ENCODE measurements at regions not wholly inside any gene's neighbourhood (a gene's known extent, or its start where the extent isn't known, plus 50 kb on each side); places are given as distances from the start of the nearest gene placed in this dataset.

- Mint-ChIP-seq H3K4me3 (ENCODE audit: unreplicated experiment) (no peak overlapping the region), H3K27me3 (ENCODE audit: insufficient read depth, unreplicated experiment) (no peaks in the 10 kb centered on the region), H3K4me1 (ENCODE audit: low read depth, unreplicated experiment) (no peaks in the 10 kb centered on the region), H3K9me3 (ENCODE audit: unreplicated experiment) (no peaks in the 10 kb centered on the region), H3K27ac (ENCODE audit: unreplicated experiment) (no peak overlapping the region), H3K36me3 (ENCODE audit: insufficient read depth, unreplicated experiment) (no peaks in the 10 kb centered on the region)
- intact Hi-C loops (cut with micrococcal nuclease; ENCODE audit: unreplicated experiment): no loop called here
- Histone ChIP-seq H3K4me1 (no peaks in the 10 kb centered on the region), H3K4me3 (ENCODE audit: low read depth, low read length) (no peak overlapping the region), H3K9me3 (no peaks in the 10 kb centered on the region), H3K36me3 (ENCODE audit: control insufficient read depth, insufficient read depth, low read length) (no peaks in the 10 kb centered on the region), H3K27me3 (replicated peaks; ENCODE audit: control insufficient read depth, insufficient read depth, low read length) (no peaks in the 10 kb centered on the region)
- ChIA-PET CTCF (no interaction called here), POLR2A (no interaction called here)
- no peak for TF ChIP-seq CTCF (IDR thresholded peaks at IDR 0.05; ENCODE audit: insufficient read depth in 1 of 2, low read depth in 1 of 2, low read length in 1 of 2, severe bottlenecking in 1 of 2, unreplicated experiment in 1 of 2)
- BruUV-seq (replicated peaks): no TSS peak
- DNase-seq: no peak
Measured at GRCh38 chr4:56183344-56183959, 203.8 kb downstream of the AASDH start.

- no peaks in the 10 kb centered on the region for H3K9me3 ChIP-seq
- intact Hi-C loops (cut with micrococcal nuclease; ENCODE audit: unreplicated experiment): no loop called here
- POLR2A ChIA-PET: interaction anchor here (0.5 kb wide), 1 partner anchor 253 kb away, joined by 3 read pairs; the partner anchor contains the start of gene PPAT
- Mint-ChIP-seq H3K4me3 (ENCODE audit: unreplicated experiment) (no peak overlapping the region), H3K27ac (ENCODE audit: unreplicated experiment) (no peak overlapping the region), H3K36me3 (ENCODE audit: insufficient read depth, unreplicated experiment) (no peaks in the 10 kb centered on the region), H3K27me3 (ENCODE audit: insufficient read depth, unreplicated experiment) (no peaks in the 10 kb centered on the region), H3K9me3 (ENCODE audit: unreplicated experiment) (no peaks in the 10 kb centered on the region), H3K4me1 (ENCODE audit: low read depth, unreplicated experiment) (no peaks in the 10 kb centered on the region)
- H3K27me3 ChIP-seq (replicated peaks; ENCODE audit: control insufficient read depth, insufficient read depth, low read length): no peaks in the 10 kb centered on the region
- H3K4me3 ChIP-seq (ENCODE audit: low read depth, low read length): no peak overlapping the region
- CTCF ChIA-PET: no interaction called here
- BruUV-seq (replicated peaks): no TSS peak
- no peak for TF ChIP-seq CTCF (IDR thresholded peaks at IDR 0.05; ENCODE audit: insufficient read depth in 1 of 2, low read depth in 1 of 2, low read length in 1 of 2, severe bottlenecking in 1 of 2, unreplicated experiment in 1 of 2)
- no peaks in the 10 kb centered on the region for H3K4me1 ChIP-seq
- DNase-seq: no peak
- no peaks in the 10 kb centered on the region for H3K36me3 ChIP-seq (ENCODE audit: control insufficient read depth, insufficient read depth, low read length)
Measured at GRCh38 chr4:56182356-56182755, 204.9 kb downstream of the AASDH start.

GRCh38 chr4:56181140-56181953, 205.9 kb downstream of the AASDH start:
- POLR2A ChIA-PET: no interaction called here
- no TSS peak for BruUV-seq (replicated peaks)
- Histone ChIP-seq H3K4me1 (no peaks in the 10 kb centered on the region), H3K36me3 (ENCODE audit: control insufficient read depth, insufficient read depth, low read length) (no peaks in the 10 kb centered on the region), H3K4me3 (ENCODE audit: low read depth, low read length) (no peak overlapping the region), H3K9me3 (no peaks in the 10 kb centered on the region), H3K27me3 (replicated peaks; ENCODE audit: control insufficient read depth, insufficient read depth, low read length) (no peaks in the 10 kb centered on the region)
- no peak overlapping the region for H3K4me3 Mint-ChIP-seq (ENCODE audit: unreplicated experiment)
- H3K4me1 Mint-ChIP-seq (ENCODE audit: low read depth, unreplicated experiment): no peaks in the 10 kb centered on the region
- no peaks in the 10 kb centered on the region for H3K9me3 Mint-ChIP-seq (ENCODE audit: unreplicated experiment)
- DNase-seq: no peak
- no peaks in the 10 kb centered on the region for H3K36me3 Mint-ChIP-seq (ENCODE audit: insufficient read depth, unreplicated experiment)
- intact Hi-C loops (cut with micrococcal nuclease; ENCODE audit: unreplicated experiment): no loop called here
- no peak for TF ChIP-seq CTCF (IDR thresholded peaks at IDR 0.05; ENCODE audit: insufficient read depth in 1 of 2, low read depth in 1 of 2, low read length in 1 of 2, severe bottlenecking in 1 of 2, unreplicated experiment in 1 of 2)
- no peak overlapping the region for H3K27ac Mint-ChIP-seq (ENCODE audit: unreplicated experiment)
- CTCF ChIA-PET: no interaction called here
- H3K27me3 Mint-ChIP-seq (ENCODE audit: insufficient read depth, unreplicated experiment): no peaks in the 10 kb centered on the region

All from Caco-2 (cell line).